SH-SY5Y (cell line): ENCODE measurements at regions not wholly inside any gene's neighbourhood (a gene's known extent, or its start where the extent isn't known, plus 50 kb on each side); places are given as distances from the start of the nearest gene placed in this dataset.

Experiments used
- GATA2 ChIP-seq: IDR thresholded peaks from 2 replicates; pipeline ENCODE4 v1.6.1; 2011; ENCODE audit warnings: mild to moderate bottlenecking, low read depth, low read length
- GATA3 ChIP-seq: IDR thresholded peaks from 2 replicates; pipeline ENCODE4 v1.6.1; 2011; ENCODE audit warnings: low read depth, mild to moderate bottlenecking, low read length, moderate library complexity

DNA sequence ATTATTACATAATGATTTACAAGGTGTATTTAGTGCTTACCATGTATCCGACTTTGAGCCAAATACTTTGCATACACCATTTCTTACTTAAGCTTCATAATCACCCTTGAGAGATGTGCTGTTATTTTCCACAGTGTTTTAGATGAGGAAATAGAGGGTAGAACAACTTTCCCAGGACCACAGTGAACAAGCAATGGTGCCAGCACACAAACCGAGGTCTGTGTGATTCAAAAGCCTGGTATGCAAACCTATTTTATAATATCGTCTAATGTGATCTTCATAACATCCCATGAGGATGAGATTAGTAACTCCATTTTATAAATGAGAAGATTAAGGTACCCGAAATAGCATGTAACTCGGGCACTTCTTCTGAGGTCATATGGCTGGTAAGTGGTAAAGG, 294.7 kb downstream of the NSG2 start:
- TF ChIP-seq GATA3 = no peak
- no peak for TF ChIP-seq GATA2
